ENCODE measurements at regions not wholly inside any gene's neighbourhood (a gene's known extent, or its start where the extent isn't known, plus 50 kb on each side); places are given as distances from the start of the nearest gene placed in this dataset.

- H3K79me2 ChIP-seq (ENCODE audit: control insufficient read depth, insufficient read depth, low read length) = no peaks in the 10 kb centered on the region
- no peak overlapping the region for H3K9ac ChIP-seq (ENCODE audit: insufficient read depth in 1 of 2, low read depth in 2 of 2, low read length in 2 of 2)
- 0% methylated on average over 2 of the region's 4 CpGs for WGBS (ENCODE audit: insufficient coverage, low coverage, missing lambda C conversion rate)
- no peak overlapping the region for H3K4me3 ChIP-seq
- DNase-seq (ENCODE audit: extremely low read depth in 1 of 4, low spot score in 3 of 4) (no peak), FAIRE-seq (no peak), ATAC-seq (no peak)
- intact Hi-C loops (cut with micrococcal nuclease) (no loop called here), in situ Hi-C loops (cut with MboI) (no loop called here)
- no peaks in the 10 kb centered on the region for H4K20me1 ChIP-seq (replicated peaks; ENCODE audit: control insufficient read depth, insufficient read depth, low read length)
- ChIA-PET POLR2A (no interaction called here), CTCF (ENCODE audit: low intra/inter-chr PET ratio) (no interaction called here)
- no peaks in the 10 kb centered on the region for H3K9me1 ChIP-seq (ENCODE audit: control insufficient read depth, insufficient read depth, low read length)
- H3K4me2 ChIP-seq (ENCODE audit: insufficient read depth, low read length) = no peak overlapping the region
- no peak overlapping the region for H2AFZ ChIP-seq (ENCODE audit: low read depth, low read length)
- no peak overlapping the region for H3K27ac ChIP-seq (ENCODE audit: extremely low read depth, low read depth, low read length)
- no peaks in the 10 kb centered on the region for H3K4me1 ChIP-seq (replicated peaks in 1 of 2; ENCODE audit: control insufficient read depth in 2 of 2, insufficient read depth in 2 of 2, low read length in 2 of 2)
- H3K9me3 ChIP-seq (replicated peaks; ENCODE audit: control insufficient read depth, insufficient read depth, low read depth, low read length) = no peaks in the 10 kb centered on the region
- TF ChIP-seq ZNF778 (CRISPR knock-in tag; IDR thresholded peaks at IDR 0.05) = no peak
- no peak for TF ChIP-seq BRD9 (IDR thresholded peaks at IDR 0.05; ENCODE audit: low read depth, partially characterized antibody)
- TF ChIP-seq PYGO2 (tag; IDR thresholded peaks at IDR 0.05) = no peak
- no peak for TF ChIP-seq PRMT5 (CRISPR knock-in tag; IDR thresholded peaks at IDR 0.05)
- TF ChIP-seq ZNF77 (CRISPR knock-in tag; IDR thresholded peaks at IDR 0.05) = no peak
- TF ChIP-seq HDAC2 (IDR thresholded peaks at IDR 0.05) = no peak
- no peak for TF ChIP-seq MTA2 (IDR thresholded peaks at IDR 0.05; ENCODE audit: low read depth)
- TF ChIP-seq ETV5 (CRISPR knock-in tag; IDR thresholded peaks at IDR 0.05; ENCODE audit: low read depth) = no peak
- TF ChIP-seq ZBED1 (IDR thresholded peaks at IDR 0.05) = no peak
- no peak for TF ChIP-seq CBX1 (IDR thresholded peaks at IDR 0.05; ENCODE audit: low read depth)
- no peak for TF ChIP-seq IFI16 (CRISPR knock-in tag; IDR thresholded peaks at IDR 0.05)
- no peak for TF ChIP-seq RFX7 (CRISPR knock-in tag; IDR thresholded peaks at IDR 0.05)
- TF ChIP-seq E2F3 (CRISPR knock-in tag; IDR thresholded peaks at IDR 0.05) = no peak
- no peak for TF ChIP-seq PHB (CRISPR knock-in tag; IDR thresholded peaks at IDR 0.05)
- TF ChIP-seq TFE3 (CRISPR knock-in tag; IDR thresholded peaks at IDR 0.05) = no peak
- TF ChIP-seq DNMT1 (IDR thresholded peaks at IDR 0.05) = no peak
- TF ChIP-seq RB1 (IDR thresholded peaks at IDR 0.05; ENCODE audit: low read depth) = no peak
- no peaks in the 10 kb centered on the region for H3K27me3 ChIP-seq (ENCODE audit: control insufficient read depth in 2 of 2, insufficient read depth in 2 of 2, low read length in 2 of 2)
- H3K36me3 ChIP-seq (ENCODE audit: control insufficient read depth, insufficient read depth, low read length) = no peaks in the 10 kb centered on the region
- BruUV-seq (replicated peaks) = no TSS peak
Measured at GRCh38 chr14:53391631-53392285, 238.6 kb upstream of the DDHD1 start.
